Adrenal gland (tissue), 5 donors: ENCODE measurements at regions not wholly inside any gene's neighbourhood (a gene's known extent, or its start where the extent isn't known, plus 50 kb on each side); places are given as distances from the start of the nearest gene placed in this dataset.

Experiments
- POLR2A ChIP-seq, 2 donors: fragments of 450-650 bp; IDR thresholded peaks; one replicate each; pipeline ENCODE4 v1.6.1; 2017; ENCODE audit warnings: antibody characterized with exemption in 2 of 2, mild to moderate bottlenecking in 2 of 2, moderate library complexity in 1 of 2
- TF ChIP-seq, protein P1 (sequence below), 6 experiments: fragments of 450-650 bp in 4 of 6; fragments of 200-600 bp in 2 of 6; sonication (generic) in 1 of 6; IDR thresholded peaks; 1 replicate in 5 of 6; 2 replicates in 1 of 6; pipeline versions ENCODE4 v1.5.1 to v1.8.0; 2016 to 2021; ENCODE audit warnings: antibody characterized with exemption in 6 of 6, mild to moderate bottlenecking in 2 of 6, moderate library complexity in 1 of 6
- donor health status: DM: no; HTN: no; CAD: no.

GRCh38 chr16:54340531-54340930, 53.9 kb upstream of the IRX3 start:
- TF ChIP-seq, protein P1, sequence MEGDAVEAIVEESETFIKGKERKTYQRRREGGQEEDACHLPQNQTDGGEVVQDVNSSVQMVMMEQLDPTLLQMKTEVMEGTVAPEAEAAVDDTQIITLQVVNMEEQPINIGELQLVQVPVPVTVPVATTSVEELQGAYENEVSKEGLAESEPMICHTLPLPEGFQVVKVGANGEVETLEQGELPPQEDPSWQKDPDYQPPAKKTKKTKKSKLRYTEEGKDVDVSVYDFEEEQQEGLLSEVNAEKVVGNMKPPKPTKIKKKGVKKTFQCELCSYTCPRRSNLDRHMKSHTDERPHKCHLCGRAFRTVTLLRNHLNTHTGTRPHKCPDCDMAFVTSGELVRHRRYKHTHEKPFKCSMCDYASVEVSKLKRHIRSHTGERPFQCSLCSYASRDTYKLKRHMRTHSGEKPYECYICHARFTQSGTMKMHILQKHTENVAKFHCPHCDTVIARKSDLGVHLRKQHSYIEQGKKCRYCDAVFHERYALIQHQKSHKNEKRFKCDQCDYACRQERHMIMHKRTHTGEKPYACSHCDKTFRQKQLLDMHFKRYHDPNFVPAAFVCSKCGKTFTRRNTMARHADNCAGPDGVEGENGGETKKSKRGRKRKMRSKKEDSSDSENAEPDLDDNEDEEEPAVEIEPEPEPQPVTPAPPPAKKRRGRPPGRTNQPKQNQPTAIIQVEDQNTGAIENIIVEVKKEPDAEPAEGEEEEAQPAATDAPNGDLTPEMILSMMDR (IDR thresholded peaks at IDR 0.05): no peak
- no peak for TF ChIP-seq POLR2A (IDR thresholded peaks at IDR 0.05)
